Stimulated activated CD8-positive, alpha-beta memory T cell treated with anti-CD3 and anti-CD28 coated beads, Interleukin-4, amount 100 ng/mL, for 24 hours (primary cell): ENCODE measurements at regions not wholly inside any gene's neighbourhood (a gene's known extent, or its start where the extent isn't known, plus 50 kb on each side); places are given as distances from the start of the nearest gene placed in this dataset.
"Not testable (repeated sequence)": the region's sequence is repeated elsewhere in the genome, so short reads cannot be mapped to it uniquely, and the experiment has no call there.

Experiments used
- DNase-seq: peaks from one replicate; pipeline ENCODE4 v3.0.0-alpha.2; 2020; ENCODE audit warnings: low read depth

- no peak for DNase-seq
These were observed 193.7 kb downstream of the OSTF1 start for GRCh38 chr9:75282047-75282446.

GRCh38 chr9:75289332-75289731 lies 201.0 kb downstream of the OSTF1 start:
- DNase-seq: no peak

DNA sequence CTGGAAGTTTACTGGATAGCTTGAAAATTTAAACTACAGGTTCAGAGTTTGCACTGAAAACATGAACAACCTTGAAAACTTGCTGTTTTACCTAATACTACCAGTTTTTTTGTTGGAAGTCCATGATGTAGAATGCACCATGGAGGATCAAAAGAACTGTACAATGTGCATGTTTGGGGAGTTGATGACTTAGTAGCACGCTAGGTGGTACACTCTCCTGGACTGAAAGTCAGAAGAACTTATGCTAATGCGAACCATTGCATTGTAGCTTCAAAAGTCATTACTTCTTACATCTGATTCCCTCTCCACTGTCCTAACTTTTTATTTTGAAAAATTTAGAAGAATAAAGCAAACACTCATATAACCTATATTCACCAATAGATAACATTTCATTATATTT lies 211.0 kb downstream of the OSTF1 start:
- DNase-seq: no peak

DNA sequence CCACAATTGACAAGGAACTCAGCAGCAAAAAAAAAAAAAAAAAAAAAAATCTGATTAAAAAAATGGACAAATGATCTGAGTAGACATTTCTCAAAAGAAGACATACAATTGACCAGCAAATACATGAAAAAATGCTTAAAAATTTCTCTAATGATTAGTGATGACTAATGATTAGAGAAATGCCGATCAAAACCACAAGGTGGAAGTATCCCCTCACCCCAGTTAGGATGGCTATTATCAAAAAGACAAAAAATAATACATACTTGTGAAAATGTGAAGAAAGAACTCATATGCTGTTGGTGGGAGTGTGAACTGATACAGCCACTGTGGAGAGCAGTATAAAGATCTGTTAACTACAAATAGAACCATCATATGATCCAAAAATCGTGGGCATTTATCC lies 245.3 kb downstream of the OSTF1 start:
- no peak for DNase-seq

GRCh38 chr9:75358846-75359245 lies 270.5 kb downstream of the OSTF1 start:
- no peak for DNase-seq

DNA sequence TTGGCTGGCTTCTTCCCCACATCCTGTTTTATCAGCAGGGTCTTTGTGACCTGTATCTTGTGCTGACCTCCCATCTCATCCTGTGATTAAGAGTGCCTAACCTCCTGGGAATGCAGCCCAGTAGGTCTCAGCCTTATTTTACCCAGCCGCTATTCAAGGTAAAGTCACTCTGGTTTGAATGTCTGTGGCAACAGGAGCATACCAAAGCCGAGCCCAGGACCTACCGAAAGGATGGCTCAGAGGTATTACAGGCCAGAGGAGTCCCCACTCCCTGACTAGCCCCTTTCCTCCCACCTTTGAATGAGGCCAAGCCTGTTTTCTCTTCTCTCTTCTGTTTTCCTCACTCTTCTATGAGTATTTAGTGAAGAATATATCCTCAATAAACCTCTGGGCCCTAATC lies 271.3 kb downstream of the OSTF1 start:
- DNase-seq: no peak

DNA sequence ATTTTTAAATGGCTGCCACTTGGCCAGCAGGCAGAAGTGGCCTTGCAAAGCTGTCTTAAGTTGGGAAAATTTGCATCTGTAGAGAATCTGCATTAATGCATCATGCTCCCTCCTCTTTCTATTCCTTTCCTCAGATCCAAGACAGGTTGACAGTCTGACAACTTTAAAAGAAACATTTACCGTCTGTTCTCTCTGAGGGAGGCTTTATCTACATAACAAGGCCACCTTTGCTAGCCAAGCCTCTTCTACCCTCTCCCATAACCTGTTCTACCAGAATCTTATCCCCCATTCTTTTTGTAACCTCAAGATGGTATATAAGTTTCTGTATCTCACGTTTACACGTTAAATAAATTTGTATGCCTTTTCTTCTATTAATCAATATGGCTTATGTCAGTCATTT lies 271.9 kb downstream of the OSTF1 start:
- DNase-seq: no peak

DNA sequence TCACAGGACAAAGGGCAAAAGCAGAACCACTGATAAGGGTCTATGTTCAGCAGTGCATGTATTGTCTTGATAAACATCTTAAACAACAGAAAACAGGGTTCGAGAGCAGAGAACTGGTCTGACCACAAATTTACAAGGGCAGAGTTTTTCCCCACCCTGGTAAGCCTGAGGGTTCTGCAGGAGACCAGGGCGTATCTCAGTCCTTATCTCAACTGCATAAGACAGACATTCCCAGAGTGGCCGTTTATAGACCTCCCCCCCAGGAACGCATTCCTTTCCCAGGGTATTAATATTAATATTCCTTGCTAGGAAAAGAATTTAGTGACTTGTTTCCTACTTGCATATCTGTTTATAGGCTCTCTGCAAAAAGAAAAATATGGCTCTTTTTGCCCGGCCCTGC lies 274.1 kb downstream of the OSTF1 start:
- DNase-seq: not testable (repeated sequence)

- no peak for DNase-seq
These were observed 276.9 kb downstream of the OSTF1 start for GRCh38 chr9:75365196-75365595.

DNA sequence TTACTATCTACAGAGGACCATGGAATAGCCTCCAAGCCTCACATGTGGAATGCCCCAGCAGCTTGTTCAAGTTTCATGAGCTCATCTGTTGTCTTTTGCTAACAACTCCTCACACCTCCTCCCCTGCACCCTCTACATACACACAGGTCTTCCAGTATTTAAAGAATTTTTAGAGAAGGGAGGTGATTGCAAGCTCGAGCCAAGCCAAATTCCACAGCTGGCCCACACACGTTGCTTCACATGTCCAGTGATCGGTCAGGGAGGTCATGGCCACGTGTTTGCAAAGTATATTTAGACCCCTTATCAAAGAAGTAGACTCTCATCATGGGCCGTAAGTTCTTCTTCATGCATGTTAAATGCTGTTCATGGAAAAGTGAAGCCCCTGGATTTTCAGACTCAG lies 281.7 kb downstream of the OSTF1 start:
- DNase-seq: no peak

DNA sequence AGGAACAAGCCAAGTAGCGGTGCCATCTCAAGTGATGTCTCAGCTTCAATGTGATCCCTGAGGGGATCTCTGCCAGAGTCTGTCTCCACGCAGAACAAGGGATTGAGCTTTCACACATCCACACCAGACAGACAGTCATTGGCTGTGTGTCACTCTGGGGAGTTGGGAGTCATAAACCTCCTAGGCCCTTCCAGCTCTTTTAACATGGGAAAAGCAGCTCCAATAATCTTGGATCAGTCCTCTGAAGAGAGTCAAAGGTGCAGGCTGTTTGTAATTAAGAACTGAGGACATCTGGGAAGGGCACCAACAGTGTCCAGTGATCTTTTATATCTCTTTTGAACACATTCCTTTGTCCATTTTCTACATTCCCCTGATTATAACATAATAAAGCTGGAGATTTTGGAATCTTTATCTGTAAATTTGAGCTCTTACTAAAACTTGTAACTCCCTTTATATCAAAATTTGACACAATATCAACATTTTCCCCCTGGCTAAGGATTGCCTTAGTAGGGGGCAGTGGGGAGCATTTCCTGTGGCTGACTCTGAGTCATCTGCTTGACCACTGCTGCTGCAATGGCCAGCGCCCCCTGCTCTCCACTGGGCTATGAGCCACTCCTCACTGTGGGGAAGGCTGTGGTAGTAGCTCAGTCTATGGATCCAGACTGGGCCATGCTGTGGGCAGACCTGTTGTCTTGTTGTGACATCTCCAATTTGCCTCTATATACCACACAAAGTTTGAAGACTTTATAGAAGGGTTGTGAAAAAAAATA lies 284.4 kb downstream of the OSTF1 start:
- no peak for DNase-seq

- no peak for DNase-seq
These were observed 288.5 kb downstream of the OSTF1 start for GRCh38 chr9:75376680-75377254.

GRCh38 chr9:75378036-75378435 lies 289.7 kb downstream of the OSTF1 start:
- DNase-seq: no peak

DNA sequence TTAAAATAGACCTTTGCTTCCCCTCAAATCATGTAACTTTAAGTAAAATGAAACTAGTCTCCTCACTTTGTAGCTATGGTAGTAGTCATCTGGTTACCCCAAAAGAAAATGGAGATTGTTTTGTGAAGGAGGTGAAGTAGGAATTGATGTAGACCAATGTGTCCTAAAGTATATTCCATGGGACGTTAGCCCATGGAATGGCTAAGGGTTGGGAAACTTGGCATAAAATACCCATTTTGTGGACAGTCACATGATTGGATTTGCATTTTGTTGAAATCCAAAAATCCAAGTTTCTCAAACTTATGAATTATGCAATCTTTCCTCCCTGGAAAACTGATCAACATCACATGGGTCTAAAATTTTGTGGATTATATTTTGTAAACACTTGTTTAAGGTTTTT lies 290.6 kb downstream of the OSTF1 start:
- no peak for DNase-seq

DNA sequence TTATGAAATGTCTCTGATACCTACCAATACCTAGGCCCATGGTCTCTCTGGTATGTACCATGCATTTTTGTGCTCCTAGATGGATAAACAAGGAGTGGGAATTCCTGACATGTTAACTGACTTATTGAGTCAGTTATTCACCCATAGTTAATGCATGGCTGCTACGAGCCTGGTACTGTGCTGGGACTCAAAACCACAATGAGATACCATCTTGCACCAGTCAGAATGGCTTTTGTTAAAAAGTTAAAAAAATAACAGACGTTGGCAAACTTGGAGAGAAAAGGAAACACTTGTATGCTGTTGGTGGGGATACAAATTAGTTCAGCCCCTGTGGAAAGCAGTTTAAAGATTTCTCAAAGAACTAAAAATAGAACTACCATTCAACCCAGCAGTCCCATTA lies 293.8 kb downstream of the OSTF1 start:
- no peak for DNase-seq

GRCh38 chr9:75383420-75384034 lies 295.2 kb downstream of the OSTF1 start:
- not testable (repeated sequence) for DNase-seq

DNA sequence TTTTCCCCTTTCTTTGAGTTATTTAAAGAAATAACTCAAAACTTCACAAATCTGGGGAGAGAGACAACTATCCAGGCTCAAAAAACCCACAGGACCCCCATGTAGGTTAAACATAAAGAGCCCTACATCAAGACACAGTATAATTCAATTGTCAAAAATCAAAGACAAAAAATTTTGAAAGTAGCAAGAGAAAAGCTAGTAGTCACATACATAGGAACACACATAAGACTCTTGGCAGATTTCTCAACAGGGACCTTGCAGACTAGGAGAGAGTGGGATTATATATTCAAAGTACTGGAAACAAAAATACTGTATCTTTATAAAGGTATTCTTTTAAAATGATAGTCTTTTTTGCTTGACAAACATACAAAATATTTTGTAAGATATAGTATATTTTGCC lies 296.9 kb downstream of the OSTF1 start:
- DNase-seq: no peak

GRCh38 chr9:75389101-75389500 lies 300.8 kb downstream of the OSTF1 start:
- no peak for DNase-seq

DNA sequence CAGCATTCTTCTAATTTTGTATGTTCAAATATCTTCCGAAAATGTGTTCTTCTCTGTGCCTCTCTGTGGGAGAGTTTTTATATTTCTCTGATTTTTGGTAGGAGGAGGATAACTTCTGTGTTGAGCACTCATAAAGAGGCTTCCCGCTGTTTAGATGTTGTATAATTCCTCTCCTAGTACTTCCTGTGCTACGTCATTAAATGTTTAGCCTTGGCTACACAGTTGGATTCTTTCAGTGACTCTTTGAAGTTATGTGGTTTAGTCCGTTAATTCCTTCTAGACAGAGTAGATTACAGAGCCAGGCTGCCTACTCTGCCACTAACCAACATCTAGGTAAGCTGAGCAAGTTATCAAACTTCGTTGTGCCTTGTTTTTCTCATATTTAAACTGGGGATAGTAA lies 302.6 kb downstream of the OSTF1 start:
- DNase-seq: no peak

DNA sequence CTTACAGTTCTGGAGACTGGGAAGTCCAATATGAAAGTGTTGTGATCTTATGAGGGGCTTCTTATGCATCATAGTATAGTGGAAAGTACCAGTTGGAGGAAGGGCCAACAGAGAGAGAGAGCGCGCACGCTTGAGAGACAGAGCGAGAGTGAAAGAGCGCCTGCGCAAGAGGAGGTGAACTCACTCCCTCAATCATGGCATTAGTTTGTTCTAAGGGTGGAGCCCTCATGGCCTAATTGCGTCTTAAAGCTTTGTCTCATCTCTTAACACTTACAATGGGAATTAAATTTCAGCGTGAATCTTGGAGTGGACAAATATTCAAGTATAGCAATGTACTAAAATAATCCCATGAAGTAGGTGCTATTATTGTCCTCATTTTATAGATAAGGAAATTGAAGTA lies 303.2 kb downstream of the OSTF1 start:
- DNase-seq: no peak

- DNase-seq: no peak
These were observed 307.0 kb downstream of the OSTF1 start for GRCh38 chr9:75395336-75395735.

- no peak for DNase-seq
These were observed 309.5 kb downstream of the OSTF1 start for GRCh38 chr9:75397836-75398235.

GRCh38 chr9:75408391-75408790 lies 320.1 kb downstream of the OSTF1 start:
- no peak for DNase-seq

DNA sequence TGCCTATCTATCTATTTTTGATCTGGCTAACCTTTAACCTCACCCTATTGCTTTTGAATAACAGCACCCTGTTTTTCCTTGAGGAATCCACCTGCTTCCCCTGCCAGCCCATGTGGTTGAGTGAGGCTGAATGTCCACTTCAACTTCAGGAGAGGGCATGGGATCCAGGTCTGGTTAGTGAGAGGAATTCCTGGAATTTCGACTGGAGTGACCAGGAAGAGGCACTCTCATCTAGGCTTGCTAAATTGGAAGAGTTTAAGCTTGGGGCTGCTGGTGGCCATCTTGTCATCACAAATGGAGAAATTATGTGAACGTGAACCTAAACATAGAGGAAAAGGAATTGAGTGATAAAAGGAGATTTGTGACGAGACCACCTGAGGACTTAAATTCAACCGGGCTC lies 322.1 kb downstream of the OSTF1 start:
- DNase-seq: no peak
